Ishikawa (cell line): ENCODE measurements at regions not wholly inside any gene's neighbourhood (a gene's known extent, or its start where the extent isn't known, plus 50 kb on each side); places are given as distances from the start of the nearest gene placed in this dataset.

ENCODE experiments used
- EP300 ChIP-seq: IDR thresholded peaks from 2 replicates; pipeline ENCODE4 v1.6.1; 2012; ENCODE audit warnings: borderline replicate concordance
- FOXM1 ChIP-seq: IDR thresholded peaks from 2 replicates; pipeline ENCODE4 v1.6.1; 2012; ENCODE audit warnings: low read depth, borderline replicate concordance
- TAF1 ChIP-seq: IDR thresholded peaks from 2 replicates; pipeline ENCODE4 v1.6.1; 2012; ENCODE audit warnings: low read depth, mild to moderate bottlenecking
- TCF12 ChIP-seq: IDR thresholded peaks from 2 replicates; pipeline ENCODE4 v1.6.1; 2012; ENCODE audit warnings: low read depth
- TEAD4 ChIP-seq: IDR thresholded peaks from 2 replicates; pipeline ENCODE4 v1.6.1; 2012
- YY1 ChIP-seq: IDR thresholded peaks from 2 replicates; pipeline ENCODE4 v1.6.1; 2012; ENCODE audit warnings: low read depth
- ZBTB7A ChIP-seq: IDR thresholded peaks from 2 replicates; pipeline ENCODE4 v1.6.1; 2012; ENCODE audit warnings: low read depth
- TF ChIP-seq, protein P1 (sequence below): IDR thresholded peaks from 2 replicates; pipeline ENCODE4 v1.6.1; 2012; ENCODE audit warnings: low read depth, mild to moderate bottlenecking
- TF ChIP-seq, protein P2 (sequence below): IDR thresholded peaks from 2 replicates; pipeline ENCODE4 v1.6.1; 2012

DNA sequence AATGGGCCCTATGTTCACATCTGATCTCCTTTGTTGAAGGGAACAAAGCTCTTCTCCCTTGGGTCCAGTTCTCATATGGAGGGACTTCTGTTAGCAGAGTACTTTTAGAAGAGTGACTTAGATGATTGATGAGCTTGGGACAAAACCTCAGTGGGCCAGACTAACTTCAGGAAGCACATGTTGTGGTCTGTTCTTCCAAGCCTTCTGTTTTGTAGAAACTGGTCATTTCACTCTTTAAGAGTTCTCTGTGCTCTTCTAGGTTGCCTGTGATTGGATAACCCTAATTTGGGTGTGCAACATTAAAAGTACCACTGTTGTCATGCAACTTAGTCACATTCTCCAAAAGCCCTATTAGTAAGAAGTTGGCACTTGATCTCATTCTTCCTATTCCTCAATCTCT, 183.5 kb upstream of the ACO1 start:
- no peak for TF ChIP-seq TCF12
- TF ChIP-seq, protein P1, sequence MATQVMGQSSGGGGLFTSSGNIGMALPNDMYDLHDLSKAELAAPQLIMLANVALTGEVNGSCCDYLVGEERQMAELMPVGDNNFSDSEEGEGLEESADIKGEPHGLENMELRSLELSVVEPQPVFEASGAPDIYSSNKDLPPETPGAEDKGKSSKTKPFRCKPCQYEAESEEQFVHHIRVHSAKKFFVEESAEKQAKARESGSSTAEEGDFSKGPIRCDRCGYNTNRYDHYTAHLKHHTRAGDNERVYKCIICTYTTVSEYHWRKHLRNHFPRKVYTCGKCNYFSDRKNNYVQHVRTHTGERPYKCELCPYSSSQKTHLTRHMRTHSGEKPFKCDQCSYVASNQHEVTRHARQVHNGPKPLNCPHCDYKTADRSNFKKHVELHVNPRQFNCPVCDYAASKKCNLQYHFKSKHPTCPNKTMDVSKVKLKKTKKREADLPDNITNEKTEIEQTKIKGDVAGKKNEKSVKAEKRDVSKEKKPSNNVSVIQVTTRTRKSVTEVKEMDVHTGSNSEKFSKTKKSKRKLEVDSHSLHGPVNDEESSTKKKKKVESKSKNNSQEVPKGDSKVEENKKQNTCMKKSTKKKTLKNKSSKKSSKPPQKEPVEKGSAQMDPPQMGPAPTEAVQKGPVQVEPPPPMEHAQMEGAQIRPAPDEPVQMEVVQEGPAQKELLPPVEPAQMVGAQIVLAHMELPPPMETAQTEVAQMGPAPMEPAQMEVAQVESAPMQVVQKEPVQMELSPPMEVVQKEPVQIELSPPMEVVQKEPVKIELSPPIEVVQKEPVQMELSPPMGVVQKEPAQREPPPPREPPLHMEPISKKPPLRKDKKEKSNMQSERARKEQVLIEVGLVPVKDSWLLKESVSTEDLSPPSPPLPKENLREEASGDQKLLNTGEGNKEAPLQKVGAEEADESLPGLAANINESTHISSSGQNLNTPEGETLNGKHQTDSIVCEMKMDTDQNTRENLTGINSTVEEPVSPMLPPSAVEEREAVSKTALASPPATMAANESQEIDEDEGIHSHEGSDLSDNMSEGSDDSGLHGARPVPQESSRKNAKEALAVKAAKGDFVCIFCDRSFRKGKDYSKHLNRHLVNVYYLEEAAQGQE, result no peak
- TF ChIP-seq TEAD4, result no peak
- TF ChIP-seq YY1, result no peak
- TF ChIP-seq ZBTB7A, result no peak
- TF ChIP-seq, protein P2, sequence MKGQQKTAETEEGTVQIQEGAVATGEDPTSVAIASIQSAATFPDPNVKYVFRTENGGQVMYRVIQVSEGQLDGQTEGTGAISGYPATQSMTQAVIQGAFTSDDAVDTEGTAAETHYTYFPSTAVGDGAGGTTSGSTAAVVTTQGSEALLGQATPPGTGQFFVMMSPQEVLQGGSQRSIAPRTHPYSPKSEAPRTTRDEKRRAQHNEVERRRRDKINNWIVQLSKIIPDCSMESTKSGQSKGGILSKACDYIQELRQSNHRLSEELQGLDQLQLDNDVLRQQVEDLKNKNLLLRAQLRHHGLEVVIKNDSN, result no peak
- TF ChIP-seq EP300, result no peak
- no peak for TF ChIP-seq FOXM1
- no peak for TF ChIP-seq TAF1
